DND-41 (cell line): ENCODE measurements at regions not wholly inside any gene's neighbourhood (a gene's known extent, or its start where the extent isn't known, plus 50 kb on each side); places are given as distances from the start of the nearest gene placed in this dataset.

Experiments used
- CTCF ChIP-seq: IDR thresholded peaks from 2 replicates; pipeline ENCODE4 v1.5.1; 2012; ENCODE audit warnings: borderline replicate concordance, low read length, moderate library complexity, mild to moderate bottlenecking; ENCODE audit not compliant: poor library complexity, severe bottlenecking; ENCODE audit errors: extremely low read depth
- EZH2 ChIP-seq: IDR thresholded peaks from 3 replicates; pipeline ENCODE4 v1.6.1; 2012; ENCODE audit warnings: borderline replicate concordance, low read depth, mild to moderate bottlenecking, moderate library complexity, low read length, inconsistent platforms; ENCODE audit not compliant: severe bottlenecking

- no peak for TF ChIP-seq CTCF
- no peak for TF ChIP-seq EZH2
Observed at GRCh38 chr7:46619723-46620310, 698.7 kb upstream of the IGFBP3 start.
